ENCODE measurements at regions not wholly inside any gene's neighbourhood (a gene's known extent, or its start where the extent isn't known, plus 50 kb on each side); places are given as distances from the start of the nearest gene placed in this dataset.
A peak's percentile ranks its signal among the peaks of the same experiment; 100 is the strongest.

DNA sequence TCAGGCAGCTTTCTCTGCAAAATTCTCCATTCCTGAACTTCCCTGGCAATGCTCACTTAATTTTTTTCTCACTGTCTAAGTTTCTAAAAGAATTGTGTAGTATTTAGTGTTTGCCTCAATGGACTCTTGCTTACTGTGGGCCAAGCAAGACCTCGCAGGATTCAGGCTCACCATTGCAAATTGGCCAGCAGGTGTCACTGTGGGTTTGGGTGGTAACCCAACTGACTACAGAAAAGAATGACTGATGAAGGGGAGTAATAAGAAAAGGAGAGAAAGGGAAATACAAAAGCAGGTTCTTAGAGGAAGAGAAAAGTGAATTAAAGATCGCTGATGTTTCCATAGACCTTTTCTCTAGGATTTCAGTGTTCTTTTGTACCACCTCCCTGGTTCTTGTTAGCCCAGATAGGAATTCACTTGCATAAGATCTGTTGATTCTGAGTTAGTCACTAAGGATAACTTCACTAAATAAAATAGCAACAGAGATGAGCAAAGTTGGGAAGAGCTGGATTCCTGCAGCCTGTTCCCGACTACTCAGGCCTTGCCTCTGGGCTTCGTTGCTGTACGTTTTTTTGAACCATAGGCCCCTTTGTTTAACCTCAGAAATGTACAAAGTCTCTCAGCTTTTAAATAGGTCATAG lies 386.5 kb upstream of the DDHD1 start:
- no peak overlapping the region for H3K4me3 ChIP-seq (ENCODE audit: low read length)
- WGBS (ENCODE audit: insufficient coverage, low lambda C conversion rate): no CpG with 5 or more reads among the region's 5 CpGs
- no peaks in the 10 kb centered on the region for H3K4me1 ChIP-seq (ENCODE audit: control insufficient read depth, insufficient read depth, low read length)
- DNase-seq: peak; percentile 71 to 78
- H3K9me3 ChIP-seq (ENCODE audit: control insufficient read depth, low read depth, low read length): no peaks in the 10 kb centered on the region
- H3K36me3 ChIP-seq (ENCODE audit: control insufficient read depth, insufficient read depth, low read length): no peaks in the 10 kb centered on the region
- H3K27ac ChIP-seq (ENCODE audit: low read length): no peak overlapping the region
- no peaks in the 10 kb centered on the region for H3K27me3 ChIP-seq (ENCODE audit: control insufficient read depth, insufficient read depth, low read length)

DNA sequence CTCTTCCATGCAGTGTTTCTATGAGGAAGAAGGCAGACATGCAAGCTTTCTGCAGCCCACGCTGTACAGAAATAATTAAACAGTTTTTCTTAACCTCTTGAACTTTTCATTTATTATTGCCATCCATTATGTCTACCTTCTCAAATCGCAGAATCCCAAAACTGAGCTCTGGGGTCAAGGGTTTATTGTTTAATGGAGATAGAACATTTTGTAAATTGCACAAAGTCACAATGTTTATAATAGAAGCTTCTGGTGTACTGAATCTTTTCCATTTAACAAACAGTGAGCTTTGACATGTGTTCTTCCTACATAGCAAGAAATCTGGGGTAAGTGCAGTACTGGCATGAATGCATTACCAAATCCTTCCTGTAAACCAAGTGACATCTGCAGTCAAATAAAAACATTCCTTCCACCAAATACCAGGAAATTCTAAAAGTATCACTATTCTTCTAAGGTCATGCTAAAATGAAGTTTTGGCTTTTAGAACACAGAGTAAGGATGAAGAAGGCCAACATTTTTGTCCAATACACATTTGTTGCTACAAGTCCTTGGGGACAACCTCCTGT lies 385.3 kb upstream of the DDHD1 start:
- H3K27ac ChIP-seq (ENCODE audit: low read length): no peak overlapping the region
- H3K36me3 ChIP-seq (ENCODE audit: control insufficient read depth, insufficient read depth, low read length): no peaks in the 10 kb centered on the region
- no peaks in the 10 kb centered on the region for H3K4me1 ChIP-seq (ENCODE audit: control insufficient read depth, insufficient read depth, low read length)
- no peaks in the 10 kb centered on the region for H3K9me3 ChIP-seq (ENCODE audit: control insufficient read depth, low read depth, low read length)
- no CpG with 5 or more reads among the region's 2 CpGs for WGBS (ENCODE audit: insufficient coverage, low lambda C conversion rate)
- no peak overlapping the region for H3K4me3 ChIP-seq (ENCODE audit: low read length)
- H3K27me3 ChIP-seq (ENCODE audit: control insufficient read depth, insufficient read depth, low read length): no peaks in the 10 kb centered on the region
- DNase-seq: no peak

DNA sequence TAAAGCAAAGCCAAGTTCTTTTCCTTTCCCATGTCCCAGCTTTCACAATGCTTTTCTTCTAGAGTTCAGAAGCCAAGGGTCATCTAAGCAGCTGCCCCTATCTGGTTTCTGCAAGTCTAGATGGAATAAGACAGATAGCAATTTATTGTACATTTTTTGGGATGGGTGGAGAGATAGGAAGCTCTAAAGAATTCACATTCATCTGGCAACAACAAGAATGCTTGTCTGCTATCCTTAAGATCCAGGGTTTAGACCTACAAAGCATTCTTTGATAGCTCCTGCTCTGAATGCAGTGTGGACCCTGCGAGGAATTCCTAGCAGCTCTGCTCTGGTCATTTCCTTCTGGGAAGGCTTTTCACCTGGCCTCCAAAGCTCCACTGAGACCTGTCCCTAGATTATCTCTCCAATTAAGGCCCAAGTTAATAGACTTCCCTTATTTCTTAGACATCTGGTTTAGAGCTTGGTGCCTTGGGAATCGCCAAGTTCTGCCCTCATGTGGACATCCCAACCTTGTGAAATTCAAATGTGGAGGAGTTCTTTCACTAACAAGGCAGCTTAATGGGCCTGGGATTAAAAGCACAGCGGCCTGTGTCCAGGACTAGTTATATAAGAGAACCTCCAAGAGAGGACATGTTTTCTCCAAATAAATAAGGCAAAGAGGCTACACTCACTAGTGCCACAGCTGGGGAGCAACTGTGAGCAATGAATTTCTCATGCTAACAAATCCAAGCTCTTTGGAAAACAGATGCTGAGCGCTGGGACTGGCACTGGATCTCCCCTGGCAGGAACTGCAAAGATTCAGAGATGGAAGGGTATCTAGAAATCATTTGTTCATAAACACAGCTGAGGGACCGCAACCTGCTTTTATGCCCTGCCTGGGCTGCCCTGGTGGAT lies 384.5 kb upstream of the DDHD1 start:
- H3K4me1 ChIP-seq (ENCODE audit: control insufficient read depth, insufficient read depth, low read length): no peaks in the 10 kb centered on the region

DNA sequence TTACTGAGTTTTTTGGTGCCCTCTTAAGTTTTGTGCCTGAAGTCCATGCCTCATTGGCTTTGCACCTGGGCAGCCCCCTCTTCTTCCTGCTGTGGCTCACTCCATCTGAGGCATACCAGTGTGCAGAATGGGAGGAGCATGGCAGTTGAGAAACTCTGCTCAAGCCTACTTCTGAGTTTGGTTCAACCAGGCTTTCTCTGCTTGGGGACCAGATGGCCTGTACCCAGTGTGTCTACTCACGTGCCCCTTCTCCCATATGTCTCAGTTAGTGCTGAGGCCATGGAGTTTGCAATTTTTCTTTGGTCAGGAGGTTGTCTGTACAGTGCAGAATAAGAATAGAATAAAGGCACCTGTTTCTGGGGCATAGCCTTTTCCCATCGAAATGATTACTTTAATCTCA lies 383.3 kb upstream of the DDHD1 start:
- Histone ChIP-seq H3K27ac (ENCODE audit: low read length) (no peak overlapping the region), H3K4me3 (ENCODE audit: low read length) (no peak overlapping the region), H3K27me3 (ENCODE audit: control insufficient read depth, insufficient read depth, low read length) (no peaks in the 10 kb centered on the region), H3K9me3 (ENCODE audit: control insufficient read depth, low read depth, low read length) (no peaks in the 10 kb centered on the region), H3K4me1 (ENCODE audit: control insufficient read depth, insufficient read depth, low read length) (no peaks in the 10 kb centered on the region), H3K36me3 (ENCODE audit: control insufficient read depth, insufficient read depth, low read length) (no peaks in the 10 kb centered on the region)
- no CpG with 5 or more reads among the region's 2 CpGs for WGBS (ENCODE audit: insufficient coverage, low lambda C conversion rate)
- DNase-seq: no peak

More for the DNA sequence above, 384.5 kb upstream of the DDHD1 start:
- no peak overlapping the region for H3K4me3 ChIP-seq (ENCODE audit: low read length)
- WGBS (ENCODE audit: insufficient coverage, low lambda C conversion rate): 92% methylated on average over 2 of the region's 5 CpGs
- H3K9me3 ChIP-seq (ENCODE audit: control insufficient read depth, low read depth, low read length): no peaks in the 10 kb centered on the region
- H3K36me3 ChIP-seq (ENCODE audit: control insufficient read depth, insufficient read depth, low read length): no peaks in the 10 kb centered on the region
- H3K27me3 ChIP-seq (ENCODE audit: control insufficient read depth, insufficient read depth, low read length): no peaks in the 10 kb centered on the region
- DNase-seq: peak in 1 of 2 donors; percentile 19
- no peak overlapping the region for H3K27ac ChIP-seq (ENCODE audit: low read length)

DNA sequence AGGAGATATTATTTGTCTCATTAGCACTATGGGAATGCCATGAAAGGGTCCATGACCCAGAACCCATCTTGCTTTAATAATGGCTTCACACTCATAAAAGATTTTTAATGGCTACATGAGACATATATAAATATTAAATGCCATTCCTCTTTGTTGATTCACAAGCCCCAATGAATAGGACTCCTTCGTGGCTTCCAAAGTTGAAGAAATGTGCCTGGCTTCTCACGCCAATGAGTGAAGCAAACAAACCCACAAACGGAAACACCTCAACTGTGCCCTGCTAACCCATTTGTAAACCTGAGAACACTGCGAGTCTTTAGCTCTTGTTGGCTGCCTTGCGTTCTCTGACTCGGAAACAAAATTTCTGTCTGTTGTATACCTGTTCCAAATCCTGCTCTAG lies 381.7 kb upstream of the DDHD1 start:
- no peak overlapping the region for H3K27ac ChIP-seq (ENCODE audit: low read length)

DNA sequence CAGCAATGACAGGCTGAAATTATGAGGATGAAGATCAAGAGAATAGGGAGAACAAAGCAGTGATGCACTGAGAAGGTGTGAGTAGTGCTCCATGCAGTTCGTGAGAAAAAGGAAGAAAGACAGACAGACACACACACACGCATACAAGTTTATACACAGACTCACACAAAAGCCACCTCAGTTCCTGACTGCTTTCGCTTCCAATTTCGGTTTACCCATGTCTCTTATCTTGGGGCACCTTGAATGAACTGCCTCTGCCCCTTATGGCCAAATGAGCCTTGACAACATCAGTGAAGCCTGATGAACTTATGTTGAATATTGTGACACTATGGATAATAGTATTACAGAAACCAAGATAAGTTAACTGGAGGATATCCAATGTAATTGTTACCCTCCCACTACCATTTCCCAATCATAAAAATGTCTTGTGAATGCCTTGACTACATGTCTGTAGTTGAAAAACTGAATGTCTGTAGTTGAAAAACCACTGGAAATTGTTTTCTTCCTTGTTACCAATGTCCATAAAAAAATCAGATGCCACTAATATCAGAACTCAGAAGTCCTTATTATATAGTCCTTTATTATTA lies 380.4 kb upstream of the DDHD1 start:
- no peak overlapping the region for H3K27ac ChIP-seq (ENCODE audit: low read length)
- WGBS (ENCODE audit: insufficient coverage, low lambda C conversion rate): no CpG with 5 or more reads among the region's 4 CpGs

More for the DNA sequence above, 381.7 kb upstream of the DDHD1 start:
- WGBS (ENCODE audit: insufficient coverage, low lambda C conversion rate): no CpG with 5 or more reads among the region's 6 CpGs
- no peaks in the 10 kb centered on the region for H3K27me3 ChIP-seq (ENCODE audit: control insufficient read depth, insufficient read depth, low read length)
- H3K4me3 ChIP-seq (ENCODE audit: low read length): no peak overlapping the region
- no peaks in the 10 kb centered on the region for H3K36me3 ChIP-seq (ENCODE audit: control insufficient read depth, insufficient read depth, low read length)
- no peaks in the 10 kb centered on the region for H3K4me1 ChIP-seq (ENCODE audit: control insufficient read depth, insufficient read depth, low read length)
- DNase-seq: no peak
- no peaks in the 10 kb centered on the region for H3K9me3 ChIP-seq (ENCODE audit: control insufficient read depth, low read depth, low read length)

DNA sequence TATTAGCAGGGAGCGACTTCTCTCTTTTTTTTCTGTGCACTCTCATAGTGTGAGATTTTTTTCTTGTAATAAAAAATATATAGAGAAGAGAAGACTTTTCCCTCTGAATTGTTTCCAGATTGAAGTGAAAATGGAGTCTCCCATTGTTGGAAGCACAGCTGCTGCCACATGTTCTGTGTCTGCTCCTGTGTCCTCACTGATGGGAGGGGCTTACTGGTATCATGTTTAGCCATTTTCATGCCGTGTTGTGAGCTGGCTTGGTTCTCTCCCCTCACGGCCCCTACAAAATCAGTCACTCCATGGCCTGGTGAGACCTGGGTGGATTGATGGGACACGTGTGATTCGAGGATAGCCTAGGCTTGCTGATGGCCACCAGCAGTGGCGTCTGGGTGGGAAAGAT lies 379.7 kb upstream of the DDHD1 start:
- Histone ChIP-seq H3K4me3 (ENCODE audit: low read length) (no peak overlapping the region), H3K4me1 (ENCODE audit: control insufficient read depth, insufficient read depth, low read length) (no peaks in the 10 kb centered on the region), H3K27ac (ENCODE audit: low read length) (no peak overlapping the region), H3K9me3 (ENCODE audit: control insufficient read depth, low read depth, low read length) (no peaks in the 10 kb centered on the region), H3K36me3 (ENCODE audit: control insufficient read depth, insufficient read depth, low read length) (no peaks in the 10 kb centered on the region), H3K27me3 (ENCODE audit: control insufficient read depth, insufficient read depth, low read length) (no peaks in the 10 kb centered on the region)
- no peak for DNase-seq
- WGBS (ENCODE audit: insufficient coverage, low lambda C conversion rate): 86% methylated on average over 1 of the region's 6 CpGs

More for the DNA sequence above, 380.4 kb upstream of the DDHD1 start:
- Histone ChIP-seq H3K27me3 (ENCODE audit: control insufficient read depth, insufficient read depth, low read length) (no peaks in the 10 kb centered on the region), H3K9me3 (ENCODE audit: control insufficient read depth, low read depth, low read length) (no peaks in the 10 kb centered on the region), H3K4me3 (ENCODE audit: low read length) (no peak overlapping the region), H3K36me3 (ENCODE audit: control insufficient read depth, insufficient read depth, low read length) (no peaks in the 10 kb centered on the region), H3K4me1 (ENCODE audit: control insufficient read depth, insufficient read depth, low read length) (no peaks in the 10 kb centered on the region)
- no peak for DNase-seq

DNA sequence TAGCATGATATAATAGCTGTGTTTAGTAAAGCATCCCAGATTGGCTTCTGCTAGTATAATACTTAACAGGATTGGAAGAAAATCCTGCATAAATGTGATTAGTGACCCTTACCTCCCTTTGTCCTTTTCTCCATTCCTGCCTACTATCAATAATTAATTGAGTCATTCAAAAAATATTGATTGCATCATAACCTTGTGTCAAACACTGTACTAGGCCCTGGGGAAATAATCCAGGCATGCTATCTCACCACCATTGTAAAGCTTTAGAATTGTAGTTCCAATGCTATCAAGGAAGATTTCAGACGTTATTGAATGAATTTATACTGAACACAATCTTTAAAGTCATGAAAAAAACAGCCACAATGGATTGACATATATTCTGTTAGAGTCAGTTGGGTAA lies 378.6 kb upstream of the DDHD1 start:
- no peaks in the 10 kb centered on the region for H3K9me3 ChIP-seq (ENCODE audit: control insufficient read depth, low read depth, low read length)
- DNase-seq: no peak
- no peaks in the 10 kb centered on the region for H3K36me3 ChIP-seq (ENCODE audit: control insufficient read depth, insufficient read depth, low read length)
- H3K4me1 ChIP-seq (ENCODE audit: control insufficient read depth, insufficient read depth, low read length): no peaks in the 10 kb centered on the region
- no peak overlapping the region for H3K4me3 ChIP-seq (ENCODE audit: low read length)
- no peaks in the 10 kb centered on the region for H3K27me3 ChIP-seq (ENCODE audit: control insufficient read depth, insufficient read depth, low read length)
- no peak overlapping the region for H3K27ac ChIP-seq (ENCODE audit: low read length)
- WGBS (ENCODE audit: insufficient coverage, low lambda C conversion rate): 20% methylated on average over 1 of the region's 1 CpG

DNA sequence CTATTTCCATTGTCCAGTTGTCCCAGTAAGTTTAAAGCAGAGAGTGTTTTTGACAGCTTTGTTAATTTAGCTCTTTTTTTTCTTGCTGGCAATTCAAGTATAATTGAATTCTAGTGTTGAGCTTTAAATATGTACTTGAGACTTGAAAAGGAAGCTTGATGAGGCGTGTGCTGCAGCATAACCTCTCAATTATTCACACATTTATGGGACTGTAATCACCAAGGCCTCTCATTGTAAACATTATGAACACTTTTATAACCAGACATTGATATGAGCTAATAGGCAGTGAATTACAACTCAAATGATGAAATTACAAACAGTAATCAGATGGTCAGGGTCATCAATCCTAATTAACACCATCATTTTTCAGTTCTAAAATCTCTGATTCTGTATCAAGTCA lies 378.0 kb upstream of the DDHD1 start:
- no peaks in the 10 kb centered on the region for H3K4me1 ChIP-seq (ENCODE audit: control insufficient read depth, insufficient read depth, low read length)
- no peak overlapping the region for H3K27ac ChIP-seq (ENCODE audit: low read length)
- no peaks in the 10 kb centered on the region for H3K27me3 ChIP-seq (ENCODE audit: control insufficient read depth, insufficient read depth, low read length)
- no peak overlapping the region for H3K4me3 ChIP-seq (ENCODE audit: low read length)
- no peaks in the 10 kb centered on the region for H3K9me3 ChIP-seq (ENCODE audit: control insufficient read depth, low read depth, low read length)
- H3K36me3 ChIP-seq (ENCODE audit: control insufficient read depth, insufficient read depth, low read length): no peaks in the 10 kb centered on the region
- DNase-seq: peak in 1 of 2 donors; percentile 42
- no CpG with 5 or more reads among the region's 1 CpG for WGBS (ENCODE audit: insufficient coverage, low lambda C conversion rate)

DNA sequence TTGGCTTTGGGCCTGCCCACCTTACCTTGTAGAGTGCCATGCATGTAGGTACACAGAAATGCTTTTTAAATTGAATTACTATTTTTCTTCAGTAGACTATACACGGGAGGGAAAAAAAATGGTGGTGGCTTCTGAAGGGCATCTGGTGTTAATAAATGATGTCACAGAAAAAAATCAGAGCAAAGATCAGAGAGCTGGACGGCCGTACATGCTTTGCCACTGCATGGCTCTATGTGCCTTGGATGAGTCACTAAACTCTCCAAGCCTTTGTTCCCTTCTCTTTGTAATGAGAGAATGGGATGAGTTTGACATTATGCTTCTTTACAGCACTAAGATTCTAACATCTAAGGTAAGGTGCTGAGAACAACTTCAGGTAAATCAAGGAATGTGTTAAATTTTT lies 376.4 kb upstream of the DDHD1 start:
- Histone ChIP-seq H3K27me3 (ENCODE audit: control insufficient read depth, insufficient read depth, low read length) (no peaks in the 10 kb centered on the region), H3K4me3 (ENCODE audit: low read length) (no peak overlapping the region), H3K27ac (ENCODE audit: low read length) (no peak overlapping the region), H3K36me3 (ENCODE audit: control insufficient read depth, insufficient read depth, low read length) (no peaks in the 10 kb centered on the region), H3K9me3 (ENCODE audit: control insufficient read depth, low read depth, low read length) (no peaks in the 10 kb centered on the region), H3K4me1 (ENCODE audit: control insufficient read depth, insufficient read depth, low read length) (no peaks in the 10 kb centered on the region)
- DNase-seq: no peak
- WGBS (ENCODE audit: insufficient coverage, low lambda C conversion rate): no CpG with 5 or more reads among the region's 3 CpGs
